ENCODE measurements at regions not wholly inside any gene's neighbourhood (a gene's known extent, or its start where the extent isn't known, plus 50 kb on each side); places are given as distances from the start of the nearest gene placed in this dataset.

DNA sequence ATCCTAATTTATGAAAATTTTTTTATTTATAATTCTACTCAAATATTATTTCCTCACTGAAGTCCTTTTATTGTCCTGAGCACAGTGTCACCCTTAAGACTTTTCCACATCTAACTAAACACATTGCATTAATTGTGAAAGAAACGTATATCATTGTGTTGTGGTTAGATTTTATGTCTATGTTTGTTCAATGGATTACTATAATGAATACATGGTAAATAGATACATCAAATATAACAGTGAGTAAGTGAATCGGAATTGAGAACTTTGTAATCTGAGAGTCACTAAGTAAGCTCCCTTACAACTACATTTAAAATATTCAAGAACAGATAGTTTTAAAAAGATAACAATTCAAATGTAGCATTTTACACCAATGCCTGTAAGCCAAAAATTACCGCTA, 417.6 kb upstream of the PCDH20 start:
- Histone ChIP-seq H3K4me1 (no peaks in the 10 kb centered on the region), H3K27me3 (no peaks in the 10 kb centered on the region), H3K27ac (no peak overlapping the region), H3K4me3 (no peak overlapping the region), H3K9me3 (no peaks in the 10 kb centered on the region), H3K36me3 (no peaks in the 10 kb centered on the region)
- no peak for ATAC-seq
- 89 to 91% methylated on average over 3 of the region's 3 CpGs for WGBS, 2 donors (ENCODE audit: low coverage in 1 of 2)
- TF ChIP-seq POLR2AphosphoS5 (IDR thresholded peaks at IDR 0.05) (no peak), EP300 (IDR thresholded peaks at IDR 0.05) (no peak)
- TF ChIP-seq, protein P1, sequence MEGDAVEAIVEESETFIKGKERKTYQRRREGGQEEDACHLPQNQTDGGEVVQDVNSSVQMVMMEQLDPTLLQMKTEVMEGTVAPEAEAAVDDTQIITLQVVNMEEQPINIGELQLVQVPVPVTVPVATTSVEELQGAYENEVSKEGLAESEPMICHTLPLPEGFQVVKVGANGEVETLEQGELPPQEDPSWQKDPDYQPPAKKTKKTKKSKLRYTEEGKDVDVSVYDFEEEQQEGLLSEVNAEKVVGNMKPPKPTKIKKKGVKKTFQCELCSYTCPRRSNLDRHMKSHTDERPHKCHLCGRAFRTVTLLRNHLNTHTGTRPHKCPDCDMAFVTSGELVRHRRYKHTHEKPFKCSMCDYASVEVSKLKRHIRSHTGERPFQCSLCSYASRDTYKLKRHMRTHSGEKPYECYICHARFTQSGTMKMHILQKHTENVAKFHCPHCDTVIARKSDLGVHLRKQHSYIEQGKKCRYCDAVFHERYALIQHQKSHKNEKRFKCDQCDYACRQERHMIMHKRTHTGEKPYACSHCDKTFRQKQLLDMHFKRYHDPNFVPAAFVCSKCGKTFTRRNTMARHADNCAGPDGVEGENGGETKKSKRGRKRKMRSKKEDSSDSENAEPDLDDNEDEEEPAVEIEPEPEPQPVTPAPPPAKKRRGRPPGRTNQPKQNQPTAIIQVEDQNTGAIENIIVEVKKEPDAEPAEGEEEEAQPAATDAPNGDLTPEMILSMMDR (IDR thresholded peaks at IDR 0.05) = no peak

DNA sequence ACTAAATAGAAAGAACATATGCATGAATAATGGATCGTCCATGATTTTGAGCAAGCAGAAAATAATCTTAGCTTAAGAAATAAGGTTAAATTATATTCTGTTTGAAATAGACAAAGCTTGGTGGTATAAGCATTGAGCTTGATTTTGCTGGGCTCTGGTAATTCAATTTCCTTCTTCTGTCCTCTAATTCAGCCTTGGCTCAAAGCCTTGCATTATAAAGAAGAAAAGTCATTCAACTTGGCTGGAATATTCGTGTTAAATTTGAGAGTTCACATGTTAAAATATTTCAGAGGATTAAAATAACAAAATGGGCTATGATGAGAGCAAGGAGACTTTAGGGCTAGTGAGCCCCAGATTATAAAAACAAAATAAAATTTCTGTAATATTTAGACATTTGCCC, 415.4 kb upstream of the PCDH20 start:
- Histone ChIP-seq H3K4me1 (no peaks in the 10 kb centered on the region), H3K27ac (no peak overlapping the region), H3K36me3 (no peaks in the 10 kb centered on the region), H3K9me3 (no peaks in the 10 kb centered on the region), H3K27me3 (no peaks in the 10 kb centered on the region), H3K4me3 (no peak overlapping the region)
- TF ChIP-seq EP300 (IDR thresholded peaks at IDR 0.05) (no peak), POLR2AphosphoS5 (IDR thresholded peaks at IDR 0.05) (no peak), POLR2A (IDR thresholded peaks at IDR 0.05) (no peak)
- TF ChIP-seq, protein P1 (IDR thresholded peaks at IDR 0.05) = no peak
- no peak for ATAC-seq
- 36 to 48% methylated on average over 2 of the region's 2 CpGs for WGBS, 2 donors (ENCODE audit: low coverage in 1 of 2)

DNA sequence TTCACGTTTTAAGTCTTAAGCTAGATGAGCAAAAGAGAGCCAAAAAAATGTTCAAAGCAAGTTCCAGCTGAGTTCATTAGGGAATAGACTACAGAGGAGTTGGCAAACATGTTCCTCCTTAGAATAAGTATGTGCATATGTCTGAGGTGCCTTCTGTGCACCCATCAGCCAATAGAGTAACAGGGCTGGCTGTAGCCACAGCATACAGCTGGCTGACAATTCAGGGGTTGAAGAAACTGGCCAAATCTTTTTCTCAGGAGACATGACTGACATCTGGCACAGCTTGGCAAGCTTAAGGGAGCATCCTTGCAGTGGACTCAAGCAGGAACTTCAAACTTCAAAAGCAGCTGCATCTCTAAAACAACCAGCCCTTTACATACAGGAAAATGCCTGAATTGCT, 414.8 kb upstream of the PCDH20 start:
- 43 to 57% methylated on average over 1 of the region's 1 CpG for WGBS, 2 donors (ENCODE audit: low coverage in 1 of 2)
- no peak for TF ChIP-seq EP300 (IDR thresholded peaks at IDR 0.05)
- TF ChIP-seq, protein P1 (IDR thresholded peaks at IDR 0.05) = no peak
- no peak for TF ChIP-seq POLR2AphosphoS5 (IDR thresholded peaks at IDR 0.05)
- TF ChIP-seq POLR2A (IDR thresholded peaks at IDR 0.05) = no peak
- Histone ChIP-seq H3K9me3 (no peaks in the 10 kb centered on the region), H3K4me3 (no peak overlapping the region), H3K27ac (no peak overlapping the region), H3K36me3 (no peaks in the 10 kb centered on the region), H3K27me3 (no peaks in the 10 kb centered on the region), H3K4me1 (no peaks in the 10 kb centered on the region)
- ATAC-seq = no peak

DNA sequence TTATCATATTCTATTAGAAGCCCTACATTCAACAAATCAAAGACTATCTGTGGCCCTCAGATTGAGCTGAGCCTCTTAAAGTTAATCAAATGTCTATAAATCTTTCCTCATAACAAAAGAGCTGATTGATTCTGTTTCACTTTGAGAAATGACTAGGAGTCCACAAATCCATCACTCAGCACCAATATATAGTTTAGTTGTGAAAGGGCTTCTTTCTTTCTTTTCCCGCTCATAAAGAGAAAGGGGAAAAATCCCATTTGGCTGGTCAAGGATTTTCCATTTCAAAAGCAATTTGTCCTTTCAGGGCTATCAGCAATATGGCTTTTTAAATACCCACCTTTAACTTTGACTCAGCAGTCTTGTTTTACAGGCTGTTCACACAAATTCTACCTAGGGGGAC, 408.5 kb upstream of the PCDH20 start:
- H3K4me1 ChIP-seq = no peaks in the 10 kb centered on the region
- ATAC-seq = no peak
- no peak overlapping the region for H3K4me3 ChIP-seq
- H3K27me3 ChIP-seq = no peaks in the 10 kb centered on the region
- H3K27ac ChIP-seq = no peak overlapping the region
- TF ChIP-seq EP300 (IDR thresholded peaks at IDR 0.05) (no peak), POLR2A (IDR thresholded peaks at IDR 0.05) (no peak)
- 67 to 71% methylated on average over 1 of the region's 1 CpG for WGBS, 2 donors (ENCODE audit: low coverage in 1 of 2)
- no peaks in the 10 kb centered on the region for H3K36me3 ChIP-seq
- no peaks in the 10 kb centered on the region for H3K9me3 ChIP-seq

DNA sequence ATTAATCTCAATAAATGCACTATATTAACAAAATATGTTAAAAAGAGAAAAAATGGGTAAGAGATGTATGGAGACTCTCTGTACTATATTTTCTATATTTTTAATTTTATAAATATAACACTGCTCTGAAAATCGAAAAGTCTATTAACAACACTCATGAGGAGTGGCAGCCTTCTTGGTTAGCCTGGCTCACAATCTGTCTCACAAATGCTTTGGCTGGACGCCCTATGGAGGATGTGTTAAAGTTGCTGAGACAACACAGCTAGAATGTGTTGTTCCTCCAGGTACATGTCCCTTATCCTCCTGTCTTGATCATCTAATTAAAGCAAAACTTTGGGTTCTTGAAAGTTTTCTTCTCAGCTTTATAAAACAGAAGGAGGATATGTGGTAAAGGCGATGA, 396.6 kb upstream of the PCDH20 start:
- Histone ChIP-seq H3K4me1 (no peaks in the 10 kb centered on the region), H3K9me3 (peaks cover 0 to 10% (median 0%) of the 10 kb centered on the region in 3 donors), H3K27me3 (no peaks in the 10 kb centered on the region), H3K36me3 (no peaks in the 10 kb centered on the region), H3K4me3 (no peak overlapping the region), H3K27ac (no peak overlapping the region)
- WGBS, 2 donors (ENCODE audit: low coverage in 1 of 2) = 83 to 91% methylated on average over 2 to 3 of the region's 3 CpGs
- TF ChIP-seq EP300 (IDR thresholded peaks at IDR 0.05) = no peak
- no peak for ATAC-seq

DNA sequence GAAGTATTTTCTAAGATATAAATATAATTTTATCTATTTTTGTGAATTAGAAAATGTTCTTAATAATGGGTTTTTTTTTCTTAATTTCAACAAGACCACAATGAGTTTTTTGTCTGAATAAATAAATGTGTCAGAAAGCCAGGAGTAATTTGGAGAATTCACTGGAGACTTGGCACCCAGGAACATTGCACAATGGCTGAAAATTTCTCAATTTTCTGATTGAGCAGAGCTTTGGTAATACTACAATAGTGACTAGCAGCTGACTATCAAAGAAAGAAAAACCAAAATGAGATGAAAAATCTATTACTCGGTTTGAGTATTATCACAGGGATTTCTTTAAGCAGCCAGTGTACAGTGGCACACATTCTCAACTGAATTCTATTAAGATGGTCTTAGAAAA, 394.4 kb upstream of the PCDH20 start:
- no peak overlapping the region for H3K27ac ChIP-seq
- ATAC-seq = no peak
- no peak overlapping the region for H3K4me3 ChIP-seq
- TF ChIP-seq, protein P1 (IDR thresholded peaks at IDR 0.05) = no peak
- TF ChIP-seq POLR2AphosphoS5 (IDR thresholded peaks at IDR 0.05) = no peak
- no peak for TF ChIP-seq POLR2A (IDR thresholded peaks at IDR 0.05)
- no peak for TF ChIP-seq EP300 (IDR thresholded peaks at IDR 0.05)
- peaks cover 0 to 7% (median 0%) of the 10 kb centered on the region in 3 donors for H3K9me3 ChIP-seq
- 71 to 73% methylated on average over 1 of the region's 1 CpG for WGBS, 2 donors (ENCODE audit: low coverage in 1 of 2)
- no peaks in the 10 kb centered on the region for H3K27me3 ChIP-seq
- no peaks in the 10 kb centered on the region for H3K36me3 ChIP-seq
- no peaks in the 10 kb centered on the region for H3K4me1 ChIP-seq

Data from gastroesophageal sphincter (tissue), 4 donors.